NCI-H748 (cell line): ENCODE measurements at regions not wholly inside any gene's neighbourhood (a gene's known extent, or its start where the extent isn't known, plus 50 kb on each side); places are given as distances from the start of the nearest gene placed in this dataset.

Source experiments
- DNase-seq: peaks from one replicate; lab custom pipeline; 2025; ENCODE audit not compliant: unreplicated experiment; lab: John Stamatoyannopoulos, UW

DNA sequence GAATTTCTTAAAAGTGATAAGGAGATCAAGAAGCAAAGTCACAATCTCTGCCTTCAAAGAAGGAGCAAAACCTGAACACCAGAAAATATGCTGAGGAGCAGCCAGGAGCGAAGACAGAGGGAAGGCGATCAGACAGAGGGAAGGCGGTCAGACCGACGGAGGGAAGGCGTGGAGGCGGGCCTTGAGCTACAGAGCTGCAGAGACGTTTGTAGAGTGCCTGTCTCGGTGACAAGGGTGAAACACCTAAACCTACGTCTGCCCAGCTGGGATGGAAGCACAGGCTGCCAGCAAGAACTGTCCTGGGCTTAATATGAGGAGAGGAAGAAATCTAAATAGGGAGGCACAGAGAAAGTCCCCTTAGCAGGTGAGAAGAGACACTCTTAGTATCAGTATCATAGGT is 476.0 kb downstream of the OCA2 start:
- DNase-seq = no peak

GRCh38 chr15:27622371-27622770 is 476.7 kb downstream of the OCA2 start:
- no peak for DNase-seq

- DNase-seq = peak; percentile 1
Observed at GRCh38 chr15:27619204-27619603, 479.9 kb downstream of the OCA2 start.

DNA sequence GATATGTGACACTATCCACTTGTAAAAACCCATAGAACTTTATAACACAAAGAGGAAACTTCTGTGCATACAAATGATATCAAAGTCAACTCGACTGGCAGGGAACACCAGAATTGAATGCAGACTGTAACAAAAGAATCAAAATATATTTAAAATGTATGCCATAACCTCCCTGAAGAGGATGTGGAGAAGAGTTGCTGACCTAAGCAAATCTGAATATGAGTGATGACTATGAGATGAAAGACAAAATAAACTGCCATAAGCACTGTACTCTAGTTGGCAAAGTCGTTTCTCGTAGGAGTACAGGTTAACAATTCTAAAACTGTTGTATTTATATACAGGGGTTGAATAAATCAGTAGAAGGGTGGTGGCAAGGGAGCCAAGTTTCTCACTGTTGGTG is 482.1 kb downstream of the OCA2 start:
- DNase-seq = no peak

- DNase-seq = peak; percentile 6
Observed at GRCh38 chr15:27608248-27608647, 490.9 kb downstream of the OCA2 start.

DNA sequence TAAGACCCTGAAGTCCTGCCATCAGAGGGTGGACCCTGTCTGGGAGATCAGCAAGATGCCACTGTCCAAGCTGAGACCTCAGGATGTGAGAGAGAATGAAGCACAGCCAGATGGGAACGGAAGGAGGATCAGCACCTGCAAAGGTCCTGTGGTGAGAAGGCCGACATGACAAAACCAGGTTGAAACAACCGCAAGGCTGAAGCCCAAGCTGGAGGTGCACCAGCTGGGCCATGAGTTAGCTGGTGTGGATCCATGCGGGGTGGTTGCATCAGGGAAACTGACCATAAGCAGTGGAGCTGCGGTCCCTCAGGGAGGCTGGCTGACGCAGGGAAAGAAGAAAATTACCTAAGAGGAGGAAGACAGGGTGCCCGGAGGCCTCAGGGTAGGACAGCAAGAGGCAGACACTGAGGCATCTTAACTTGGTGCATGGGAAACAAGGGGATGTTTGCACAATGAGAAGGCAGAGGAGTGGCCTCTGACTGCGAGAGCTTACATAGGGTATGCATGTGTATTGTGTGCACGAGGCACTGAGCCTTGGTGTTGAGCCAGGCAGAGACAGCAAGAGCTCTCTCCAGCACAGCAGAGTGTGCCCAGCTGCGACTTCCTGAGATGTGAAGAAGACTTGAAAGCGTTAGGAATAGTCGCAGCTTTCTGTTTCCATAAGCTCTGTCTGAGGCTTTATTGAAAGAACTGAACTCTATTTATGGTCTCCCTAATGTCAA is 497.7 kb downstream of the OCA2 start:
- DNase-seq = peak; percentile 3

- DNase-seq = no peak
Observed at GRCh38 chr15:27599034-27599433, 500.1 kb downstream of the OCA2 start.

DNA sequence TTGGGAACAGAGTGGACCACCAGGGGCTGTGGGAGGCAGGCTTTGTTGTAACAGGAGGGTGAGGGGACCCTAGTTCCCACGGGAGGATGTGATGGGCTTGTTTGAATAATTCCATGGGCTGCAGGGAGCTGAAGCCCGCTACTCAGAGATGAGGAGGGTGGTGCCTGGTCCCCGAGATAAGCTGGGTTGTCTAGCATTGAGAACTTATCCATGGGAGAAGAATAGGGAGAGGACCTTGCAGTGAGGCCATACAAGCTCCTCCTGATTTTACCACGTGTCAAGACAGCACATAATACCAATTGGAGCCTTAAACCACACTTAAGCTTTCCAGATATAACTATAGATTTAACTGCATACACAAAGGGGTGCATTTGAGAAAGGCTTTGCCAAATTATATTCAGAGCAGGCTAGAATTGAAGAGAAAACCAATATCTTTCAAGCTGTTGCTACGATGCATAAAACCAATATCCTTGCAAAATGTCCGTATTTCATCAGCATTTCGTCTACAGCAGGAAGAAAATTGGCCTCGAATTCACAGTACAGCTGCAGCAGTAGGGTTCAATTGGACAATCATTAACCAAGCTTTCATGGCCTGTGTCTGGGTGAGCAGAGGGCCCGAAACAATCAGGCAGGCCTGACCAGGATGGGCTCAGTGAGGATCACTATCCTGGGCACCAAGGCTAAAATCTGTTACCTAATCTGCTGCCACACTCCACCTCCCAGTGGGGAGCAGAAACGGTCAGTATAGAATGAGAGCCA is 500.7 kb downstream of the OCA2 start:
- no peak for DNase-seq

GRCh38 chr15:27595211-27595610 is 503.9 kb downstream of the OCA2 start:
- no peak for DNase-seq

DNA sequence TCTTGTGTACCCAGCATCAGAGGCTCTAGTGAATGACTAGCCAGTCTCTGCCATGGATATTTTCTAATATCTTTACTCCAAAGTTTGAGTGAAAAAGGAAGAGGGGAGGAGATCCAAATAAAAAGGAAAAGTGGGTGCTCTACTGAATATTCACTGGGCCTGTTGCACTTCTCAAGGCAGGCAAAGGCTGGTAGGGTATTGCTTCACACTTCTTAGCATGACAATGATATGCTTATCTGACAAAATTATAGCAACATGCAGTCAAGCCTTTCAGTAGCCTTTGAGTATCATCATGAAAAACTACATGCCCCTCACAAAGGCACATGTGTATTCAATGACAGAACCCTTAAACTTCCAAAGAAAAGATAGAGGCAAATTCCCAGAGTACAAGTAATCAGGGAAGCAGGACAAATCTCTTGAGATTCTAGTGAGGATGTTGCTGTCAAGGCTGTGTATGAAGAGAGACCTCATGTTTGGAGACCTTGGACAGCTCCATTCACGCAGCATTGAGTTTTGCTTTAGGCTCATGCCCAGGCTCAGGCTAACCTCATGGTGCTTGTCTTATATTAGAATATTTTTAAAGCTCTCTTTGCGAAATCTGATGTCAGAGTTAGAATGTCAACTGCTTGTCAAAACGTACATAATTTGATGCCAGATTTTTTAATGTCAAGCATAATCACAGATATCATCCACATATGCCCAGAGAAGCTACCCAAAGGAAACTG is 506.9 kb downstream of the OCA2 start:
- no peak for DNase-seq
